ENCODE measurements at regions not wholly inside any gene's neighbourhood (a gene's known extent, or its start where the extent isn't known, plus 50 kb on each side); places are given as distances from the start of the nearest gene placed in this dataset.

DNA sequence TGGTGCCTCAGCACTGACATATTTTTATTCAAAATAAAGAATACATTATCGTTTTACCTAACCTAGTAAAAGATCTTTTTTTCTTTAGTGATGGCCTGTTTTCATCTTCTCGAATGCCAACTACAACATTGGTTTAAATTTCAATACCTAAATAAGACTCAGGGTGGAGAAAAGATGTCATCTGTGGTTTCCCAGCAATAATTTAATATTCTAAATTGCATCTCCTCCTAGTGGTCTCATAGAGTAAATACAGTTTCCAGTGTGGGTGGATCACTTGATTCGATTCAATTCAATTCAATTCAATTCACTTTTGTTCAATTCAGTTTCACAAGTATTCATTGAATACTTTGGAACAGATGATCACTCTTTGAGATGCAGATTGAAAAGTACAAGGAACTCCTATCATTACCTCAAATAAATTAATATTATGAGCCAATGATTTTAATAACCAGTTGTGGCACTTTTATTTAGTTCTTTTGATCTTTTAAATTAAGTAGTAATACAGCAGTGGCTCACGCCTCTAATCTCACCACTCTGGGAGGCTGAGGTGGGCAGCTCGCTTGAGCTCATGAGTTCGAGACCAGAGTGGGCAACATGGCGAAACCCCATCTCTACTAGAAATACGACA lies 427.2 kb downstream of the FAT4 start:
- TF ChIP-seq, protein P1, sequence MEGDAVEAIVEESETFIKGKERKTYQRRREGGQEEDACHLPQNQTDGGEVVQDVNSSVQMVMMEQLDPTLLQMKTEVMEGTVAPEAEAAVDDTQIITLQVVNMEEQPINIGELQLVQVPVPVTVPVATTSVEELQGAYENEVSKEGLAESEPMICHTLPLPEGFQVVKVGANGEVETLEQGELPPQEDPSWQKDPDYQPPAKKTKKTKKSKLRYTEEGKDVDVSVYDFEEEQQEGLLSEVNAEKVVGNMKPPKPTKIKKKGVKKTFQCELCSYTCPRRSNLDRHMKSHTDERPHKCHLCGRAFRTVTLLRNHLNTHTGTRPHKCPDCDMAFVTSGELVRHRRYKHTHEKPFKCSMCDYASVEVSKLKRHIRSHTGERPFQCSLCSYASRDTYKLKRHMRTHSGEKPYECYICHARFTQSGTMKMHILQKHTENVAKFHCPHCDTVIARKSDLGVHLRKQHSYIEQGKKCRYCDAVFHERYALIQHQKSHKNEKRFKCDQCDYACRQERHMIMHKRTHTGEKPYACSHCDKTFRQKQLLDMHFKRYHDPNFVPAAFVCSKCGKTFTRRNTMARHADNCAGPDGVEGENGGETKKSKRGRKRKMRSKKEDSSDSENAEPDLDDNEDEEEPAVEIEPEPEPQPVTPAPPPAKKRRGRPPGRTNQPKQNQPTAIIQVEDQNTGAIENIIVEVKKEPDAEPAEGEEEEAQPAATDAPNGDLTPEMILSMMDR (IDR thresholded peaks at IDR 0.05), result peak; percentile 21 to 58 (median 44)
- TF ChIP-seq POLR2A (IDR thresholded peaks at IDR 0.05), result no peak
